Sigmoid colon (tissue), 4 donors: ENCODE measurements at regions not wholly inside any gene's neighbourhood (a gene's known extent, or its start where the extent isn't known, plus 50 kb on each side); places are given as distances from the start of the nearest gene placed in this dataset.

Source experiments
- CTCF ChIP-seq, 4 experiments: fragments of 450-650 bp in 3 of 4; fragments of 200-600 bp in 1 of 4; IDR thresholded peaks; one replicate each; pipeline ENCODE4 v1.5.1; 2016 to 2019; ENCODE audit warnings: antibody characterized with exemption in 4 of 4, mild to moderate bottlenecking in 3 of 4, moderate library complexity in 2 of 4
- POLR2AphosphoS5 ChIP-seq, 4 donors: sonication (generic); formaldehyde crosslinking; IDR thresholded peaks; one replicate each; pipeline ENCODE4 v1.6.1; 2017; ENCODE audit warnings: antibody characterized with exemption in 4 of 4

- TF ChIP-seq CTCF (IDR thresholded peaks at IDR 0.05) (no peak), POLR2AphosphoS5 (IDR thresholded peaks at IDR 0.05) (no peak)
Measured at GRCh38 chrY:7289889-7290833, 378.6 kb upstream of the AMELY start.
